Neural progenitor cell (in vitro differentiated cells): ENCODE measurements at regions not wholly inside any gene's neighbourhood (a gene's known extent, or its start where the extent isn't known, plus 50 kb on each side); places are given as distances from the start of the nearest gene placed in this dataset.

Experiments
- DNase-seq: peaks from one replicate; pipeline ENCODE4 v3.0.0-alpha.2; 2016; ENCODE audit warnings: low spot score
- H2AFZ ChIP-seq: fragments of 200-600 bp; sonication (generic); replicated peaks from 2 replicates; pipeline ENCODE4 v1.6.1; 2016; ENCODE audit warnings: antibody characterized with exemption
- H3F3A ChIP-seq: fragments of 200-600 bp; sonication (generic); 2 replicates; pipeline ENCODE4 v1.6.1; 2016; ENCODE audit warnings: antibody characterized with exemption, low read depth
- H3K27ac ChIP-seq: fragments of 200-600 bp; sonication (generic); 2 replicates; pipeline ENCODE4 v1.5.1; 2016; ENCODE audit warnings: mild to moderate bottlenecking
- H3K27me3 ChIP-seq: fragments of 200-600 bp; sonication (generic); 2 replicates; pipeline ENCODE4 v1.6.1; 2016; ENCODE audit warnings: mild to moderate bottlenecking, moderate library complexity
- H3K36me3 ChIP-seq: fragments of 200-600 bp; sonication (generic); 2 replicates; pipeline ENCODE4 v1.5.1; 2016
- H3K4me1 ChIP-seq: fragments of 200-600 bp; sonication (generic); 2 replicates; pipeline ENCODE4 v1.6.1; 2016; ENCODE audit warnings: mixed run types
- H3K4me2 ChIP-seq: fragments of 200-600 bp; sonication (generic); 2 replicates; pipeline ENCODE4 v1.6.1; 2016
- H3K4me3 ChIP-seq: fragments of 200-600 bp; sonication (generic); 2 replicates; pipeline ENCODE4 v1.5.1; 2016
- H3K79me2 ChIP-seq: fragments of 200-600 bp; sonication (generic); 2 replicates; pipeline ENCODE4 v1.6.1; 2016; ENCODE audit warnings: low read depth
- H3K9ac ChIP-seq: fragments of 200-600 bp; sonication (generic); 2 replicates; pipeline ENCODE4 v1.6.1; 2016
- H3K9me3 ChIP-seq: fragments of 200-600 bp; sonication (generic); 2 replicates; pipeline ENCODE4 v1.5.1; 2016; ENCODE audit warnings: low read depth
- H4K20me1 ChIP-seq: fragments of 200-600 bp; sonication (generic); 2 replicates; pipeline ENCODE4 v1.6.1; 2016; ENCODE audit warnings: low read depth
- H3K27ac Mint-ChIP-seq: 3 replicates; pipeline ENCODE4 v1.8.0; 2021; ENCODE audit warnings: mixed read lengths
- H3K27me3 Mint-ChIP-seq: 2 replicates; pipeline ENCODE4 v1.8.0; 2022; ENCODE audit warnings: low read depth, mild to moderate bottlenecking, inconsistent platforms, moderate library complexity, mixed read lengths; ENCODE audit not compliant: insufficient read depth
- H3K36me3 Mint-ChIP-seq: 3 replicates; pipeline ENCODE4 v1.8.0; 2021; ENCODE audit warnings: mixed read lengths
- H3K4me1 Mint-ChIP-seq: 3 replicates; pipeline ENCODE4 v1.8.0; 2021; ENCODE audit warnings: mixed read lengths
- H3K4me3 Mint-ChIP-seq: 3 replicates; pipeline ENCODE4 v1.8.0; 2021; ENCODE audit warnings: mild to moderate bottlenecking, moderate library complexity, mixed read lengths
- H3K9me3 Mint-ChIP-seq: 3 replicates; pipeline ENCODE4 v1.8.0; 2020; ENCODE audit warnings: mixed read lengths
- EZH2 ChIP-seq: fragments of 200-600 bp; sonication (generic); IDR thresholded peaks from 2 replicates; pipeline ENCODE4 v1.6.1; 2017; ENCODE audit warnings: antibody characterized with exemption, mild to moderate bottlenecking, moderate library complexity
- EZH2phosphoT487 ChIP-seq: fragments of 200-600 bp; sonication (generic); IDR thresholded peaks from 2 replicates; pipeline ENCODE4 v1.6.1; 2017; ENCODE audit warnings: antibody characterized with exemption
- TF ChIP-seq, protein P1 (sequence below): fragments of 200-600 bp; sonication (generic); IDR thresholded peaks from 2 replicates; pipeline ENCODE4 v1.5.1; 2017; ENCODE audit warnings: antibody characterized with exemption, mild to moderate bottlenecking

DNA sequence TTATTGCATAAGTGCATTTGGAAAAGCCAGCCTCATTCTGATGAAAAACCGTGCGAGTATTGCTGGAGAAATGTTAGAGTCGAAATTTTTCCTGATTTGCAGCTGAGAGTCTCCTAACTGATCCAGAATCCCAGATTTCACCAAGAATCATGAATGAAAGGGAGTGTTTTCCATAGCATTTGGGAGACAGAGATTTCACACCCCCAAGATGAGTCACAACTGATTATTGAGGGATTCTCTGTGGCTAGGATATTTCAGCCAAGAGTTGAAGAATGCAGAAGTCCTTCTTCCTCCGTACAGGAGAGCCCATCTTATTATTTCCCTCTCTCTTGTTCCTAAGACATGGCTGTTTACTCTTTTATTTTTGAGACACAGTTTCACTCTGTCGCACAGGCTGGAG is 82.2 kb upstream of the SALL4 start:
- H3K9me3 Mint-ChIP-seq: no peaks in the 10 kb centered on the region
- DNase-seq: no peak
- Histone ChIP-seq H3K27ac (no peak overlapping the region), H4K20me1 (no peaks in the 10 kb centered on the region), H3K9me3 (no peaks in the 10 kb centered on the region), H2AFZ (no peak overlapping the region), H3K79me2 (no peaks in the 10 kb centered on the region), H3K4me3 (no peak overlapping the region), H3F3A (peaks cover 32% of the 10 kb centered on the region), H3K27me3 (no peaks in the 10 kb centered on the region), H3K9ac (no peak overlapping the region), H3K4me1 (peaks cover 30% of the 10 kb centered on the region), H3K4me2 (no peak overlapping the region), H3K36me3 (no peaks in the 10 kb centered on the region)
- peaks cover 24% of the 10 kb centered on the region for H3K4me1 Mint-ChIP-seq
- no peak for TF ChIP-seq EZH2
- TF ChIP-seq, protein P1, sequence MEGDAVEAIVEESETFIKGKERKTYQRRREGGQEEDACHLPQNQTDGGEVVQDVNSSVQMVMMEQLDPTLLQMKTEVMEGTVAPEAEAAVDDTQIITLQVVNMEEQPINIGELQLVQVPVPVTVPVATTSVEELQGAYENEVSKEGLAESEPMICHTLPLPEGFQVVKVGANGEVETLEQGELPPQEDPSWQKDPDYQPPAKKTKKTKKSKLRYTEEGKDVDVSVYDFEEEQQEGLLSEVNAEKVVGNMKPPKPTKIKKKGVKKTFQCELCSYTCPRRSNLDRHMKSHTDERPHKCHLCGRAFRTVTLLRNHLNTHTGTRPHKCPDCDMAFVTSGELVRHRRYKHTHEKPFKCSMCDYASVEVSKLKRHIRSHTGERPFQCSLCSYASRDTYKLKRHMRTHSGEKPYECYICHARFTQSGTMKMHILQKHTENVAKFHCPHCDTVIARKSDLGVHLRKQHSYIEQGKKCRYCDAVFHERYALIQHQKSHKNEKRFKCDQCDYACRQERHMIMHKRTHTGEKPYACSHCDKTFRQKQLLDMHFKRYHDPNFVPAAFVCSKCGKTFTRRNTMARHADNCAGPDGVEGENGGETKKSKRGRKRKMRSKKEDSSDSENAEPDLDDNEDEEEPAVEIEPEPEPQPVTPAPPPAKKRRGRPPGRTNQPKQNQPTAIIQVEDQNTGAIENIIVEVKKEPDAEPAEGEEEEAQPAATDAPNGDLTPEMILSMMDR: no peak
- no peak for TF ChIP-seq EZH2phosphoT487
- H3K27me3 Mint-ChIP-seq: peaks cover 5% of the 10 kb centered on the region
- H3K27ac Mint-ChIP-seq: no peak overlapping the region
- no peak overlapping the region for H3K4me3 Mint-ChIP-seq
- no peaks in the 10 kb centered on the region for H3K36me3 Mint-ChIP-seq

DNA sequence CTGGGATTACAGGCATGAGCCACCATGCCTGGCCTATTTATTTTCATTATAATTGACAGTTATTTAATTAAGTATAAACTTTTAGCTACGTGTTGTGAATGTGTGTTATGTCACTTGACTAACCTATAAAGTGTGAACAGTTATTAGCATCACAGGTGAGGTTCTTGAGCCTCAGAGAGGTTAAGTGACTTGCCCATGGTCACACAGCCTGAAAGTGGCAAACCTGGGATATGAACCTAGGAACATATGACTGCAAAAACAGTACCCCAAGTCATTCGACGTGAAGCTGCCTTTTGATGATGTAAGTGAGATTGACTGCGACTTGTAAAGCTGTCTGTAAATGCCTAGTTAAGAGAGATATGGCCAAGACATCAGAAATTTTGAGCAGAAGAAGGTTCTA is 77.9 kb upstream of the SALL4 start:
- H2AFZ ChIP-seq: no peak overlapping the region
- Mint-ChIP-seq H3K27me3 (peaks cover 7% of the 10 kb centered on the region), H3K4me3 (no peak overlapping the region), H3K4me1 (peaks cover 11% of the 10 kb centered on the region), H3K36me3 (no peaks in the 10 kb centered on the region), H3K27ac (no peak overlapping the region), H3K9me3 (no peaks in the 10 kb centered on the region)
- peaks cover 10% of the 10 kb centered on the region for H3K4me1 ChIP-seq
- H3K9ac ChIP-seq: no peak overlapping the region
- no peaks in the 10 kb centered on the region for H3K9me3 ChIP-seq
- H3K27me3 ChIP-seq: no peaks in the 10 kb centered on the region
- no peaks in the 10 kb centered on the region for H3K36me3 ChIP-seq
- H3F3A ChIP-seq: peaks cover 12% of the 10 kb centered on the region
- DNase-seq: no peak
- H3K27ac ChIP-seq: no peak overlapping the region
- H4K20me1 ChIP-seq: no peaks in the 10 kb centered on the region
- no peak overlapping the region for H3K4me3 ChIP-seq
- no peak overlapping the region for H3K4me2 ChIP-seq
- no peaks in the 10 kb centered on the region for H3K79me2 ChIP-seq
- TF ChIP-seq, protein P1: no peak
- TF ChIP-seq EZH2 (no peak), EZH2phosphoT487 (no peak)

DNA sequence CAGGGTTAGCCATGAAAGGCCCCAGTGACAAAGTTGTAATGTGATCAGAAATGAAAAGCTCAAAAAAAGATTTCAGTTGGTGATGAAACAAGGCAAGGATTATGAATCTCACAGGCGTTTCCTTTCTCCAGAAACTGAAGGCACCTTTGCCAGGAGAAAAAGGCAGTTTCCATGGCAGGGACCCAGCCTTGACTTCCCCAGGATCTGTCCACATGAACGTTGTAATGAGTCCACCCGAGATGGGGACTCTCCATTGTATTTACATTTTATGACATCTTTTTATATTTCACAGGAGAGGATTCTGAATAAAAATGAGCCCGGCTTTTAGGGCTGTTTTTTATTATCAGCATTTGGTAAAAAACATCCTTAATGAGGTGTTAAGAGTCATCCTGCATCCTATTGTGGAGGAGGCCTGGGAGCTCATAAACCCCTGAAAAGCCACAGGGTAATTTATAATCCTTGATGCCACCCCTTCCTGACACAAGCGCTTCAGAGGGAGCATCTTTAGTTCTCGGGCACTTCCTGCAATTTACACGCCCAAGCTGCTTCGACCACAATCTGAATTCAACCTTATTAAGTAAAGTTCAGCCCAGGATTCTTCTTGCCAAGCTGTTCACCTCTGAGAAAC is 74.1 kb upstream of the SALL4 start:
- no peak for DNase-seq
- Histone ChIP-seq H3K79me2 (no peaks in the 10 kb centered on the region), H2AFZ (no peak overlapping the region), H3F3A (peaks cover 12% of the 10 kb centered on the region), H3K4me2 (peak overlapping the region; percentile 12), H3K9ac (no peak overlapping the region), H3K4me3 (no peak overlapping the region), H3K9me3 (no peaks in the 10 kb centered on the region), H4K20me1 (no peaks in the 10 kb centered on the region), H3K27me3 (no peaks in the 10 kb centered on the region), H3K27ac (peak overlapping the region; percentile 78), H3K4me1 (peaks cover 10% of the 10 kb centered on the region), H3K36me3 (no peaks in the 10 kb centered on the region)
- H3K27me3 Mint-ChIP-seq: peaks cover 7% of the 10 kb centered on the region
- TF ChIP-seq EZH2phosphoT487 (no peak), EZH2 (no peak)
- TF ChIP-seq, protein P1: no peak
- H3K9me3 Mint-ChIP-seq: no peaks in the 10 kb centered on the region
- H3K36me3 Mint-ChIP-seq: no peaks in the 10 kb centered on the region
- no peak overlapping the region for H3K4me3 Mint-ChIP-seq
- H3K27ac Mint-ChIP-seq: peak overlapping the region; percentile 51
- peaks cover 11% of the 10 kb centered on the region for H3K4me1 Mint-ChIP-seq
